SU-DHL-6 (cell line): ENCODE measurements at regions not wholly inside any gene's neighbourhood (a gene's known extent, or its start where the extent isn't known, plus 50 kb on each side); places are given as distances from the start of the nearest gene placed in this dataset.

Experiments used
- H2AFZ ChIP-seq: fragments of 200-600 bp; sonication (generic); 2 replicates; pipeline ENCODE4 v1.6.1; 2014; ENCODE audit warnings: low read depth, mild to moderate bottlenecking, moderate library complexity, mixed read lengths, antibody characterized with exemption, low read length; ENCODE audit not compliant: severe bottlenecking
- H3F3A ChIP-seq: fragments of 200-600 bp; shearing (Covaris generic); 2 replicates; pipeline ENCODE4 v1.6.0; 2016; ENCODE audit warnings: antibody characterized with exemption, mild to moderate bottlenecking; ENCODE audit not compliant: insufficient read depth
- H3K27ac ChIP-seq: fragments of 200-600 bp; sonication (generic); 2 replicates; pipeline ENCODE4 v1.5.1; 2016; ENCODE audit warnings: low read depth, mild to moderate bottlenecking, low read length, moderate library complexity, mixed read lengths
- H3K27me3 ChIP-seq: fragments of 200-600 bp; sonication (generic), shearing (Covaris generic); 2 replicates; pipeline ENCODE4 v1.6.0; 2014; ENCODE audit warnings: mild to moderate bottlenecking, low read length
- H3K36me3 ChIP-seq: fragments of 200-600 bp; sonication (generic); 2 replicates; pipeline ENCODE4 v1.6.1; 2014; ENCODE audit warnings: mild to moderate bottlenecking, low read length, mixed read lengths
- H3K4me2 ChIP-seq: fragments of 300-600, 200-600 bp; shearing (Covaris generic), sonication (generic); 2 replicates; pipeline ENCODE4 v1.6.0; 2014; ENCODE audit warnings: low read length, low read depth, mild to moderate bottlenecking; ENCODE audit not compliant: poor library complexity, severe bottlenecking
- H3K4me3 ChIP-seq: fragments of 200-600 bp; sonication (generic); 2 replicates; pipeline ENCODE4 v1.5.1; 2014; ENCODE audit warnings: antibody characterized with exemption, low read length, mild to moderate bottlenecking, mixed read lengths; ENCODE audit not compliant: insufficient read depth, poor library complexity, severe bottlenecking
- H3K79me2 ChIP-seq: fragments of 200-600 bp; sonication (generic); 2 replicates; pipeline ENCODE4 v1.6.1; 2014; ENCODE audit warnings: mild to moderate bottlenecking, low read length, moderate library complexity; ENCODE audit not compliant: insufficient read depth
- H3K9ac ChIP-seq: fragments of 200-600 bp; sonication (generic); 2 replicates; pipeline ENCODE4 v1.7.0; 2014; ENCODE audit warnings: mild to moderate bottlenecking, low read length
- H3K9me2 ChIP-seq: fragments of 200-600 bp; sonication (generic); replicated peaks from 2 replicates; pipeline ENCODE4 v1.6.1; 2014; ENCODE audit warnings: low read length; ENCODE audit not compliant: insufficient read depth
- H3K9me3 ChIP-seq: fragments of 200-600 bp; sonication (generic); 2 replicates; pipeline ENCODE4 v1.6.1; 2014; ENCODE audit warnings: low read length, mixed read lengths; ENCODE audit not compliant: insufficient read depth
- H4K20me1 ChIP-seq: fragments of 200-600 bp; sonication (generic); 2 replicates; pipeline ENCODE4 v1.6.1; 2014; ENCODE audit warnings: low read depth, mild to moderate bottlenecking, antibody characterized with exemption, low read length, moderate library complexity, mixed read lengths
- EZH2phosphoT487 ChIP-seq: fragments of 200-600 bp; sonication (generic), shearing (Covaris generic); conservative IDR thresholded peaks from 2 replicates; pipeline ENCODE4 v1.6.1; 2018; ENCODE audit warnings: mild to moderate bottlenecking, antibody characterized with exemption, low read length, moderate library complexity, mixed read lengths
- TF ChIP-seq, protein P1 (sequence below): fragments of 200-600 bp; sonication (generic); IDR thresholded peaks from one replicate; pipeline ENCODE4 v1.5.1; 2017; ENCODE audit warnings: antibody characterized with exemption, mild to moderate bottlenecking, low read length, moderate library complexity; ENCODE audit not compliant: insufficient read depth, poor library complexity, severe bottlenecking

GRCh38 chr2:144711084-144711483 lies 191.2 kb upstream of the ZEB2 start:
- Histone ChIP-seq H3K4me2 (no peak overlapping the region), H3K9ac (no peak overlapping the region), H2AFZ (no peak overlapping the region), H3K27ac (no peak overlapping the region), H3K9me3 (no peaks in the 10 kb centered on the region), H3K36me3 (no peaks in the 10 kb centered on the region), H3K9me2 (no peaks in the 10 kb centered on the region), H3K79me2 (no peaks in the 10 kb centered on the region), H4K20me1 (no peaks in the 10 kb centered on the region), H3K27me3 (no peaks in the 10 kb centered on the region), H3F3A (no peaks in the 10 kb centered on the region), H3K4me3 (no peak overlapping the region)
- TF ChIP-seq, protein P1, sequence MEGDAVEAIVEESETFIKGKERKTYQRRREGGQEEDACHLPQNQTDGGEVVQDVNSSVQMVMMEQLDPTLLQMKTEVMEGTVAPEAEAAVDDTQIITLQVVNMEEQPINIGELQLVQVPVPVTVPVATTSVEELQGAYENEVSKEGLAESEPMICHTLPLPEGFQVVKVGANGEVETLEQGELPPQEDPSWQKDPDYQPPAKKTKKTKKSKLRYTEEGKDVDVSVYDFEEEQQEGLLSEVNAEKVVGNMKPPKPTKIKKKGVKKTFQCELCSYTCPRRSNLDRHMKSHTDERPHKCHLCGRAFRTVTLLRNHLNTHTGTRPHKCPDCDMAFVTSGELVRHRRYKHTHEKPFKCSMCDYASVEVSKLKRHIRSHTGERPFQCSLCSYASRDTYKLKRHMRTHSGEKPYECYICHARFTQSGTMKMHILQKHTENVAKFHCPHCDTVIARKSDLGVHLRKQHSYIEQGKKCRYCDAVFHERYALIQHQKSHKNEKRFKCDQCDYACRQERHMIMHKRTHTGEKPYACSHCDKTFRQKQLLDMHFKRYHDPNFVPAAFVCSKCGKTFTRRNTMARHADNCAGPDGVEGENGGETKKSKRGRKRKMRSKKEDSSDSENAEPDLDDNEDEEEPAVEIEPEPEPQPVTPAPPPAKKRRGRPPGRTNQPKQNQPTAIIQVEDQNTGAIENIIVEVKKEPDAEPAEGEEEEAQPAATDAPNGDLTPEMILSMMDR: no peak
- TF ChIP-seq EZH2phosphoT487: no peak

DNA sequence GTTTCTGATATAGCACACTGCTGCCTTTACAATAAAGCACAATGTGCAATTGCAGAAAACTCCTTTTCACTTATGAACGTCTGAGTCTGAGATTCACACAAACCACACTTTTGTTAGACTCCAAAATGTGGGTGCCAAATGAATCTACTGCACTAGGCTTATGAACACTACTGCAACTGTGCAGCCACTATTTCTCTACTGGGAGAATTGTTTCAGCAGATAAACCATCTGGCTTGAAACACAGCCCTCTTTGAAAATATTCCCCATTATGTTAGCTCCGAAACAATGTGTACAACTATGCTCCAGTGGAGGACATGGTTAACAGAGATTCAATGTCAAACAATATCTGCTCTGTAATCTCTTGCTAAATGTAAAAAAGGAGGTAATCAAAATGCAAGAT lies 188.7 kb upstream of the ZEB2 start:
- H3K27me3 ChIP-seq: no peaks in the 10 kb centered on the region
- no peak overlapping the region for H3K9ac ChIP-seq

GRCh38 chr2:144707736-144708326 lies 187.9 kb upstream of the ZEB2 start:
- TF ChIP-seq, protein P1: no peak
- TF ChIP-seq EZH2phosphoT487: no peak
- no peak overlapping the region for H2AFZ ChIP-seq

More for the DNA sequence above, 188.7 kb upstream of the ZEB2 start:
- Histone ChIP-seq H3F3A (no peaks in the 10 kb centered on the region), H3K79me2 (no peaks in the 10 kb centered on the region), H3K4me2 (no peak overlapping the region), H3K9me2 (no peaks in the 10 kb centered on the region), H2AFZ (no peak overlapping the region), H3K36me3 (no peaks in the 10 kb centered on the region), H4K20me1 (no peaks in the 10 kb centered on the region), H3K4me3 (no peak overlapping the region), H3K9me3 (no peaks in the 10 kb centered on the region), H3K27ac (no peak overlapping the region)
- no peak for TF ChIP-seq EZH2phosphoT487
- TF ChIP-seq, protein P1: no peak

More at GRCh38 chr2:144707736-144708326, 187.9 kb upstream of the ZEB2 start:
- H3K4me2 ChIP-seq: no peak overlapping the region
- no peaks in the 10 kb centered on the region for H3K9me2 ChIP-seq
- H3K9me3 ChIP-seq: no peaks in the 10 kb centered on the region
- no peaks in the 10 kb centered on the region for H3K36me3 ChIP-seq
- no peak overlapping the region for H3K9ac ChIP-seq
- H3K4me3 ChIP-seq: no peak overlapping the region
- no peaks in the 10 kb centered on the region for H3K79me2 ChIP-seq
- H3K27ac ChIP-seq: no peak overlapping the region
- H3K27me3 ChIP-seq: no peaks in the 10 kb centered on the region
- H4K20me1 ChIP-seq: no peaks in the 10 kb centered on the region
- H3F3A ChIP-seq: peaks cover 5% of the 10 kb centered on the region; the same call in 1 of the 2 replicates
